GM23248 (cell line): ENCODE measurements at regions not wholly inside any gene's neighbourhood (a gene's known extent, or its start where the extent isn't known, plus 50 kb on each side); places are given as distances from the start of the nearest gene placed in this dataset.

Source experiments
- DNase-seq: peaks from one replicate; pipeline ENCODE4 v3.0.0-alpha.2; 2015
- H2AFZ ChIP-seq: fragments of 200-600 bp; sonication (generic); 2 replicates; pipeline ENCODE4 v1.6.1; 2016; ENCODE audit warnings: antibody characterized with exemption
- H3F3A ChIP-seq: fragments of 200-600 bp; sonication (generic); 2 replicates; pipeline ENCODE4 v1.6.1; 2016; ENCODE audit warnings: mild to moderate bottlenecking, antibody characterized with exemption, mixed run types; ENCODE audit not compliant: insufficient read depth
- H3K27ac ChIP-seq: fragments of 200-600 bp; sonication (generic); 2 replicates; pipeline ENCODE4 v1.5.1; 2016; ENCODE audit warnings: mild to moderate bottlenecking
- H3K27me3 ChIP-seq: fragments of 200-600 bp; sonication (generic); replicated peaks from 2 replicates; pipeline ENCODE4 v1.6.1; 2016; ENCODE audit warnings: mild to moderate bottlenecking; ENCODE audit not compliant: insufficient read depth
- H3K36me3 ChIP-seq: fragments of 200-600 bp; sonication (generic); 2 replicates; pipeline ENCODE4 v1.6.1; 2016; ENCODE audit warnings: low read depth, mild to moderate bottlenecking
- H3K4me1 ChIP-seq: fragments of 200-600 bp; sonication (generic); 2 replicates; pipeline ENCODE4 v1.6.1; 2016; ENCODE audit warnings: mild to moderate bottlenecking; ENCODE audit not compliant: insufficient read depth
- H3K4me2 ChIP-seq: fragments of 200-600 bp; sonication (generic); one replicate; pipeline ENCODE4 v1.6.1; 2016; ENCODE audit warnings: mild to moderate bottlenecking; ENCODE audit not compliant: unreplicated experiment
- H3K4me3 ChIP-seq: fragments of 200-600 bp; sonication (generic); 2 replicates; pipeline ENCODE4 v1.5.1; 2016; ENCODE audit warnings: mild to moderate bottlenecking
- H3K79me2 ChIP-seq: fragments of 200-600 bp; sonication (generic); 2 replicates; pipeline ENCODE4 v1.6.1; 2016; ENCODE audit warnings: mild to moderate bottlenecking; ENCODE audit not compliant: insufficient read depth
- H3K9ac ChIP-seq: fragments of 200-600 bp; sonication (generic); 2 replicates; pipeline ENCODE4 v1.6.1; 2016; ENCODE audit warnings: mild to moderate bottlenecking
- H3K9me2 ChIP-seq: fragments of 200-600 bp; sonication (generic); 2 replicates; pipeline ENCODE4 v1.6.1; 2016; ENCODE audit warnings: mixed run types, mild to moderate bottlenecking, moderate library complexity; ENCODE audit not compliant: insufficient read depth
- H3K9me3 ChIP-seq: fragments of 200-600 bp; sonication (generic); one replicate; pipeline ENCODE4 v1.6.1; 2017; ENCODE audit warnings: low read depth
- H4K20me1 ChIP-seq: fragments of 200-600 bp; sonication (generic); 2 replicates; pipeline ENCODE4 v1.6.0; 2016; ENCODE audit not compliant: insufficient read depth
- EZH2 ChIP-seq: fragments of 200-600 bp; sonication (generic); IDR thresholded peaks from 2 replicates; pipeline ENCODE4 v1.6.1; 2018; ENCODE audit warnings: antibody characterized with exemption, mild to moderate bottlenecking; ENCODE audit not compliant: insufficient read depth, poor library complexity, severe bottlenecking
- EZH2phosphoT487 ChIP-seq: fragments of 200-600 bp; sonication (generic); IDR thresholded peaks from 2 replicates; pipeline ENCODE4 v1.6.1; 2018; ENCODE audit warnings: antibody characterized with exemption, moderate library complexity, mild to moderate bottlenecking, low read depth; ENCODE audit not compliant: insufficient read depth
- WGBS, 2 experiments: methylation state at CpG; one replicate each; pipeline ENCODE4 v1.1.6; 2015 to 2017; ENCODE audit warnings: low lambda C conversion rate in 2 of 2, low coverage in 1 of 2; ENCODE audit errors: missing lambda C conversion rate in 2 of 2; 5-methylcytosine and 5-hydroxymethylcytosine counted together
- in situ Hi-C: fragments of 300-500 bp; cut with MboI; formaldehyde crosslinking; loops from 2 replicates; pipeline ENCODE4 v1.15.0; 2020

DNA sequence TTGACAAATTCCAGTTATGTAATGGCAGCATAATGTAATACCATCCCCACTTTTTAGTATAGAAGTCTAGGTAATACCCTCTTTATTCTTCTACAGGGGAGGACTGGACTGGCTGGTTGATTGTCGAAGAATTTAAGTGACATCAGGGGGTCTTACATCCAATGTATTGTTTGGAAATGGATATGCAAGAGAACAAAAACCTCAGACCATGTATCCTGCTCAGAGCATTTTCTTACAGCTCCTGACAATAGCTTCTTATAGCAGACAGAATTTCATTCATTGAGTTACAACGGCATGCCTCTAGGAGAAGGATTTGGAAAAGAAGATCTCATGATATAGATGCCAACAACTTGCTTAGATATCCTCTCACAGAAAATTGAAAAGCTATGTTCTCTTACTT, 2032.3 kb downstream of the EFNA5 start:
- no peaks in the 10 kb centered on the region for H3K9me3 ChIP-seq
- no peaks in the 10 kb centered on the region for H4K20me1 ChIP-seq
- no peaks in the 10 kb centered on the region for H3K79me2 ChIP-seq
- no peak overlapping the region for H3K4me2 ChIP-seq
- in situ Hi-C loops, result no loop called here
- H3K27me3 ChIP-seq, result no peaks in the 10 kb centered on the region
- TF ChIP-seq EZH2 (no peak), EZH2phosphoT487 (no peak)
- 27 to 39% methylated on average over 2 of the region's 2 CpGs for WGBS, 2 experiments
- no peak overlapping the region for H3K27ac ChIP-seq
- no peak overlapping the region for H2AFZ ChIP-seq
- H3F3A ChIP-seq, result no peaks in the 10 kb centered on the region
- no peak overlapping the region for H3K9ac ChIP-seq
- H3K4me1 ChIP-seq, result no peaks in the 10 kb centered on the region
- no peak for DNase-seq
- no peaks in the 10 kb centered on the region for H3K9me2 ChIP-seq
- H3K36me3 ChIP-seq, result no peaks in the 10 kb centered on the region
- no peak overlapping the region for H3K4me3 ChIP-seq

DNA sequence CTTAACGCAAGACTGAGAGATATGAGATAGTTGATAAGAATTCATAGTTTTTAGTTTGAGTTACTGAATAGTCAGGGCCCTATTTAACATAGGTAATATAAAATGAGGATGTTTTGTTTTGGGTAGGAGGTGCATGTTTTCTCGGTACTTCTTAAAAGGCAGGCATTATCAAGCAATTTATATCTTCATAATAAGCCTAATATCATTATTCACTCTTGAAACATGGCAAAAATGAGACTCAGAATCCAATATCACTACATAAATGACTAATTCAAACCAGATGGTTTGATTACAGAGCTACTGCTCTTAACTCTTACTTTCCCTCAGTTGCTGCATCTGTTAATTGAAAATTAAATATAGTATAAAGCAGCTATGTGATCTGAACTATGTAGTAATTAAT, 2038.7 kb downstream of the EFNA5 start:
- Histone ChIP-seq H3K4me3 (no peak overlapping the region), H3K9me2 (no peaks in the 10 kb centered on the region), H3K27me3 (no peaks in the 10 kb centered on the region), H3K4me1 (no peaks in the 10 kb centered on the region), H2AFZ (no peak overlapping the region), H4K20me1 (no peaks in the 10 kb centered on the region), H3K4me2 (no peak overlapping the region), H3K9me3 (no peaks in the 10 kb centered on the region), H3K79me2 (no peaks in the 10 kb centered on the region), H3F3A (no peaks in the 10 kb centered on the region), H3K9ac (no peak overlapping the region), H3K36me3 (no peaks in the 10 kb centered on the region), H3K27ac (no peak overlapping the region)
- in situ Hi-C loops, result no loop called here
- TF ChIP-seq EZH2, result no peak
- no peak for TF ChIP-seq EZH2phosphoT487
- no peak for DNase-seq
- WGBS, 2 experiments, result 21 to 26% methylated on average over 2 of the region's 2 CpGs

DNA sequence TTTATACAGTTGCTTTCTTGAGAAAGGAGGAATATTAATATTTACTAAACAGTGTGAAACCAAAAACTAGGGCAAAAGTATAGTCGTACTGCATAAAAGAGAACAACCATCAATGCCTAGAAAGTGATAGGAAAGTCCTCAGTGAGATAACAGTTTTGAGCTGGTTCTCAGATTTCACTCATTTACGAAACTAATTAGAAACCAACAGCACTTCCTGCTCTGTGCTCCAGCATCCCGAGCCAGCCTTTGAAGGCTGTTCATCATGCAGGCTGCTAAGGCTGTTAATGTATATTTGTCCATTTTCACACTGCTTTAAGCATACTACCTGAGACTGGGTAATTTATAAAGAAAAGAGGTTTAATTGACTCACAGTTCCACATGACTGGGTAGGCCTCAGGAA, 2039.9 kb downstream of the EFNA5 start:
- H3K4me2 ChIP-seq, result no peak overlapping the region
- no peak overlapping the region for H3K9ac ChIP-seq
- no peak for DNase-seq
- H2AFZ ChIP-seq, result no peak overlapping the region
- no peaks in the 10 kb centered on the region for H3F3A ChIP-seq
- no peaks in the 10 kb centered on the region for H3K27me3 ChIP-seq
- WGBS, 2 experiments, result 22 to 32% methylated on average over 3 of the region's 3 CpGs
- no peaks in the 10 kb centered on the region for H3K79me2 ChIP-seq
- H3K4me1 ChIP-seq, result no peaks in the 10 kb centered on the region
- H3K27ac ChIP-seq, result no peak overlapping the region
- in situ Hi-C loops, result no loop called here
- H3K36me3 ChIP-seq, result no peaks in the 10 kb centered on the region
- H3K4me3 ChIP-seq, result no peak overlapping the region
- no peaks in the 10 kb centered on the region for H3K9me2 ChIP-seq
- H3K9me3 ChIP-seq, result no peaks in the 10 kb centered on the region
- TF ChIP-seq EZH2phosphoT487 (no peak), EZH2 (no peak)
- H4K20me1 ChIP-seq, result no peaks in the 10 kb centered on the region

DNA sequence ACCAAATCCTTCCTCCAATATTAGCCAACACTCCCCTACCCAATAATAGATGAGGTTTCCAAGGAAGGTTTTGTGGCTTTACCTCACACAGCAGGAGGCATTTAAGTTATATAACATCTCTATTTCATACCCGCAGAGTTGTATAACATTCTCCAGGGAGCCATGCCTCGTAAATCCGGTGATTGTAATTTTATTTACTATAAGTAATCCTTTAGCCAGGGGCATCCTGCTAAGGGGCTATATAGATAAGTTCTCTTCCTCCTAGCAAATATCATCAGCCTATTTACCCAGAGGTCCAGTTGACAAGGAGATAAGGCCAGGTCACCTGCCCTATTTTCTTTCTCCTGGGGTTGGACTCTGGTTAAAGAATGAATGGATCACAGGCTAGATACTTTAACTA, 2051.0 kb downstream of the EFNA5 start:
- H3K9me2 ChIP-seq, result no peaks in the 10 kb centered on the region
- no peaks in the 10 kb centered on the region for H4K20me1 ChIP-seq
- peaks cover 4% of the 10 kb centered on the region for H3K9me3 ChIP-seq
- H3K79me2 ChIP-seq, result no peaks in the 10 kb centered on the region
- H3K27ac ChIP-seq, result no peak overlapping the region
- H3K9ac ChIP-seq, result no peak overlapping the region
- no peak overlapping the region for H2AFZ ChIP-seq
- no peaks in the 10 kb centered on the region for H3K4me1 ChIP-seq
- no peaks in the 10 kb centered on the region for H3F3A ChIP-seq
- in situ Hi-C loops, result no loop called here
- H3K4me2 ChIP-seq, result no peak overlapping the region
- no peak for TF ChIP-seq EZH2phosphoT487
- TF ChIP-seq EZH2, result no peak
- no peak overlapping the region for H3K4me3 ChIP-seq
- DNase-seq, result no peak
- H3K36me3 ChIP-seq, result no peaks in the 10 kb centered on the region
- 47 to 54% methylated on average over 3 of the region's 3 CpGs for WGBS, 2 experiments
- no peaks in the 10 kb centered on the region for H3K27me3 ChIP-seq
